ENCODE measurements at regions not wholly inside any gene's neighbourhood (a gene's known extent, or its start where the extent isn't known, plus 50 kb on each side); places are given as distances from the start of the nearest gene placed in this dataset.

GRCh38 chr9:115777610-115778009 is 376.0 kb upstream of the PAPPA start:
- Histone ChIP-seq H3K9me3 (ENCODE audit: severe bottlenecking) (no peaks in the 10 kb centered on the region), H3K27me3 (ENCODE audit: insufficient read depth, poor library complexity, severe bottlenecking) (no peaks in the 10 kb centered on the region), H3K27ac (ENCODE audit: poor library complexity, severe bottlenecking) (no peak overlapping the region), H3K36me3 (ENCODE audit: low read depth) (no peaks in the 10 kb centered on the region), H3K4me1 (ENCODE audit: insufficient read depth, poor library complexity, severe bottlenecking) (no peaks in the 10 kb centered on the region), H3K4me3 (ENCODE audit: severe bottlenecking) (no peak overlapping the region)
- DNase-seq (ENCODE audit: low spot score) (no peak), ATAC-seq (ENCODE audit: low read depth) (no peak)
- no peak for TF ChIP-seq CTCF (IDR thresholded peaks at IDR 0.05; ENCODE audit: poor library complexity, severe bottlenecking)

GRCh38 chr9:115781070-115781736 is 372.4 kb upstream of the PAPPA start:
- no peaks in the 10 kb centered on the region for H3K9me3 ChIP-seq (ENCODE audit: severe bottlenecking)
- H3K4me3 ChIP-seq (ENCODE audit: severe bottlenecking): no peak overlapping the region
- no peaks in the 10 kb centered on the region for H3K27me3 ChIP-seq (ENCODE audit: insufficient read depth, poor library complexity, severe bottlenecking)
- no peaks in the 10 kb centered on the region for H3K36me3 ChIP-seq (ENCODE audit: low read depth)
- TF ChIP-seq CTCF (IDR thresholded peaks at IDR 0.05; ENCODE audit: poor library complexity, severe bottlenecking): no peak
- DNase-seq (ENCODE audit: low spot score) (no peak), ATAC-seq (ENCODE audit: low read depth) (no peak)
- no peaks in the 10 kb centered on the region for H3K4me1 ChIP-seq (ENCODE audit: insufficient read depth, poor library complexity, severe bottlenecking)
- no peak overlapping the region for H3K27ac ChIP-seq (ENCODE audit: poor library complexity, severe bottlenecking)

GRCh38 chr9:115786321-115786720 is 367.3 kb upstream of the PAPPA start:
- Histone ChIP-seq H3K27ac (ENCODE audit: poor library complexity, severe bottlenecking) (no peak overlapping the region), H3K4me1 (ENCODE audit: insufficient read depth, poor library complexity, severe bottlenecking) (no peaks in the 10 kb centered on the region), H3K27me3 (ENCODE audit: insufficient read depth, poor library complexity, severe bottlenecking) (no peaks in the 10 kb centered on the region), H3K36me3 (ENCODE audit: low read depth) (no peaks in the 10 kb centered on the region), H3K9me3 (ENCODE audit: severe bottlenecking) (no peaks in the 10 kb centered on the region), H3K4me3 (ENCODE audit: severe bottlenecking) (no peak overlapping the region)
- TF ChIP-seq CTCF (IDR thresholded peaks at IDR 0.05; ENCODE audit: poor library complexity, severe bottlenecking): no peak
- DNase-seq (ENCODE audit: low spot score): no peak
- no peak for ATAC-seq (ENCODE audit: low read depth)

GRCh38 chr9:115790520-115790919 is 363.1 kb upstream of the PAPPA start:
- ATAC-seq (ENCODE audit: low read depth): no peak

More at GRCh38 chr9:115790520-115790919, 363.1 kb upstream of the PAPPA start:
- no peaks in the 10 kb centered on the region for H3K4me1 ChIP-seq (ENCODE audit: insufficient read depth, poor library complexity, severe bottlenecking)
- H3K36me3 ChIP-seq (ENCODE audit: low read depth): no peaks in the 10 kb centered on the region
- H3K27ac ChIP-seq (ENCODE audit: poor library complexity, severe bottlenecking): no peak overlapping the region
- H3K27me3 ChIP-seq (ENCODE audit: insufficient read depth, poor library complexity, severe bottlenecking): no peaks in the 10 kb centered on the region
- no peaks in the 10 kb centered on the region for H3K9me3 ChIP-seq (ENCODE audit: severe bottlenecking)
- H3K4me3 ChIP-seq (ENCODE audit: severe bottlenecking): no peak overlapping the region
- no peak for TF ChIP-seq CTCF (IDR thresholded peaks at IDR 0.05; ENCODE audit: poor library complexity, severe bottlenecking)
- no peak for DNase-seq (ENCODE audit: low spot score)
